COLO829 (cell line): ENCODE measurements at regions not wholly inside any gene's neighbourhood (a gene's known extent, or its start where the extent isn't known, plus 50 kb on each side); places are given as distances from the start of the nearest gene placed in this dataset.

ENCODE experiments used
- DNase-seq: peaks from one replicate; pipeline ENCODE4 v3.0.0; 2012; ENCODE audit warnings: low spot score

- DNase-seq = no peak
Measured at GRCh38 chr7:22586786-22587140, 86.8 kb upstream of the STEAP1B start.

- no peak for DNase-seq
Measured at GRCh38 chr7:22586101-22586785, 86.3 kb upstream of the STEAP1B start.

- no peak for DNase-seq
Measured at GRCh38 chr7:22584179-22584578, 84.2 kb upstream of the STEAP1B start.

GRCh38 chr7:22582863-22583622, 83.1 kb upstream of the STEAP1B start:
- DNase-seq = no peak

GRCh38 chr7:22581099-22581498, 81.1 kb upstream of the STEAP1B start:
- DNase-seq = no peak

GRCh38 chr7:22579961-22580360, 80.0 kb upstream of the STEAP1B start:
- no peak for DNase-seq

- no peak for DNase-seq
Measured at GRCh38 chr7:22578007-22578733, 78.2 kb upstream of the STEAP1B start.

GRCh38 chr7:22577470-22578001, 77.5 kb upstream of the STEAP1B start:
- DNase-seq = no peak

GRCh38 chr7:22576612-22577469, 76.9 kb upstream of the STEAP1B start:
- no peak for DNase-seq

- DNase-seq = no peak
Measured at GRCh38 chr7:22574754-22575520, 74.9 kb upstream of the STEAP1B start.

GRCh38 chr7:22572937-22573336, 72.9 kb upstream of the STEAP1B start:
- DNase-seq = no peak

GRCh38 chr7:22572292-22572691, 72.3 kb upstream of the STEAP1B start:
- DNase-seq = no peak

- DNase-seq = no peak
Measured at GRCh38 chr7:22571766-22572165, 71.8 kb upstream of the STEAP1B start.

- no peak for DNase-seq
Measured at GRCh38 chr7:22569586-22570321, 69.8 kb upstream of the STEAP1B start.

GRCh38 chr7:22566592-22566991, 66.6 kb upstream of the STEAP1B start:
- no peak for DNase-seq

- DNase-seq = no peak
Measured at GRCh38 chr7:22566176-22566575, 66.2 kb upstream of the STEAP1B start.

GRCh38 chr7:22565315-22565811, 65.4 kb upstream of the STEAP1B start:
- peak; percentile 95 for DNase-seq

- DNase-seq = peak; percentile 80
Measured at GRCh38 chr7:22564511-22565045, 64.6 kb upstream of the STEAP1B start.

- no peak for DNase-seq
Measured at GRCh38 chr7:22563621-22564241, 63.7 kb upstream of the STEAP1B start.
